ENCODE measurements at regions not wholly inside any gene's neighbourhood (a gene's known extent, or its start where the extent isn't known, plus 50 kb on each side); places are given as distances from the start of the nearest gene placed in this dataset.

DNA sequence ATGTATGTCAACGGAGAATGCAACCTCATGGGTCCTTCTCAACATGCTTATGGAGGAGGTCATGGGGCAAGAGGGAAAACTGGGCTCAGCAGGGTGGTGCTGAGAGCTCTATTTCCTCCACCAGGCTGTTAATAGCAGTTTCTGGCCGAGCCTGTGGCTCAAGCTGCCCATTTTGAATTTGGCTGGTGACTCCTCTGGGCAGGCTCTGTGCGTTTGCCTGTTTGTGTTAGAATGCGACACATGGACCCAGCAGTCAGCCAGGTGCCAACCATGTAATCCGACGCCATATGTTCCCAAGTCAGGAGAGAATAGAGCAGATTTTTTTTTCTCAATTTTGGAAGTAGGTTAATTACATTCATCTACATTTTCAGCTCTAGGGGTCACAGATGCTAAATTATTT is 387.7 kb upstream of the CLINT1 start:
- TF ChIP-seq SPI1 (IDR thresholded peaks at IDR 0.05; ENCODE audit: borderline replicate concordance, low read depth), result no peak
- TF ChIP-seq, protein P1, sequence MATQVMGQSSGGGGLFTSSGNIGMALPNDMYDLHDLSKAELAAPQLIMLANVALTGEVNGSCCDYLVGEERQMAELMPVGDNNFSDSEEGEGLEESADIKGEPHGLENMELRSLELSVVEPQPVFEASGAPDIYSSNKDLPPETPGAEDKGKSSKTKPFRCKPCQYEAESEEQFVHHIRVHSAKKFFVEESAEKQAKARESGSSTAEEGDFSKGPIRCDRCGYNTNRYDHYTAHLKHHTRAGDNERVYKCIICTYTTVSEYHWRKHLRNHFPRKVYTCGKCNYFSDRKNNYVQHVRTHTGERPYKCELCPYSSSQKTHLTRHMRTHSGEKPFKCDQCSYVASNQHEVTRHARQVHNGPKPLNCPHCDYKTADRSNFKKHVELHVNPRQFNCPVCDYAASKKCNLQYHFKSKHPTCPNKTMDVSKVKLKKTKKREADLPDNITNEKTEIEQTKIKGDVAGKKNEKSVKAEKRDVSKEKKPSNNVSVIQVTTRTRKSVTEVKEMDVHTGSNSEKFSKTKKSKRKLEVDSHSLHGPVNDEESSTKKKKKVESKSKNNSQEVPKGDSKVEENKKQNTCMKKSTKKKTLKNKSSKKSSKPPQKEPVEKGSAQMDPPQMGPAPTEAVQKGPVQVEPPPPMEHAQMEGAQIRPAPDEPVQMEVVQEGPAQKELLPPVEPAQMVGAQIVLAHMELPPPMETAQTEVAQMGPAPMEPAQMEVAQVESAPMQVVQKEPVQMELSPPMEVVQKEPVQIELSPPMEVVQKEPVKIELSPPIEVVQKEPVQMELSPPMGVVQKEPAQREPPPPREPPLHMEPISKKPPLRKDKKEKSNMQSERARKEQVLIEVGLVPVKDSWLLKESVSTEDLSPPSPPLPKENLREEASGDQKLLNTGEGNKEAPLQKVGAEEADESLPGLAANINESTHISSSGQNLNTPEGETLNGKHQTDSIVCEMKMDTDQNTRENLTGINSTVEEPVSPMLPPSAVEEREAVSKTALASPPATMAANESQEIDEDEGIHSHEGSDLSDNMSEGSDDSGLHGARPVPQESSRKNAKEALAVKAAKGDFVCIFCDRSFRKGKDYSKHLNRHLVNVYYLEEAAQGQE (IDR thresholded peaks at IDR 0.05; ENCODE audit: insufficient replicate concordance, low read depth), result no peak
- TF ChIP-seq POLR2AphosphoS5 (IDR thresholded peaks at IDR 0.05; ENCODE audit: low read depth), result no peak
- TF ChIP-seq, protein P2, sequence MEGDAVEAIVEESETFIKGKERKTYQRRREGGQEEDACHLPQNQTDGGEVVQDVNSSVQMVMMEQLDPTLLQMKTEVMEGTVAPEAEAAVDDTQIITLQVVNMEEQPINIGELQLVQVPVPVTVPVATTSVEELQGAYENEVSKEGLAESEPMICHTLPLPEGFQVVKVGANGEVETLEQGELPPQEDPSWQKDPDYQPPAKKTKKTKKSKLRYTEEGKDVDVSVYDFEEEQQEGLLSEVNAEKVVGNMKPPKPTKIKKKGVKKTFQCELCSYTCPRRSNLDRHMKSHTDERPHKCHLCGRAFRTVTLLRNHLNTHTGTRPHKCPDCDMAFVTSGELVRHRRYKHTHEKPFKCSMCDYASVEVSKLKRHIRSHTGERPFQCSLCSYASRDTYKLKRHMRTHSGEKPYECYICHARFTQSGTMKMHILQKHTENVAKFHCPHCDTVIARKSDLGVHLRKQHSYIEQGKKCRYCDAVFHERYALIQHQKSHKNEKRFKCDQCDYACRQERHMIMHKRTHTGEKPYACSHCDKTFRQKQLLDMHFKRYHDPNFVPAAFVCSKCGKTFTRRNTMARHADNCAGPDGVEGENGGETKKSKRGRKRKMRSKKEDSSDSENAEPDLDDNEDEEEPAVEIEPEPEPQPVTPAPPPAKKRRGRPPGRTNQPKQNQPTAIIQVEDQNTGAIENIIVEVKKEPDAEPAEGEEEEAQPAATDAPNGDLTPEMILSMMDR (IDR thresholded peaks at IDR 0.05; ENCODE audit: insufficient read depth, low read length), result no peak
- TF ChIP-seq GABPA (IDR thresholded peaks at IDR 0.05; ENCODE audit: low read depth), result no peak
- H3K4me3 ChIP-seq (replicated peaks; ENCODE audit: insufficient read depth, low read length), result no peak overlapping the region
- no peak for DNase-seq (ENCODE audit: low read depth in 1 of 2, low spot score in 1 of 2)
- H3K27me3 ChIP-seq (ENCODE audit: insufficient read depth, poor library complexity, severe bottlenecking), result no peaks in the 10 kb centered on the region
- H3K27ac ChIP-seq (replicated peaks), result no peak overlapping the region

DNA sequence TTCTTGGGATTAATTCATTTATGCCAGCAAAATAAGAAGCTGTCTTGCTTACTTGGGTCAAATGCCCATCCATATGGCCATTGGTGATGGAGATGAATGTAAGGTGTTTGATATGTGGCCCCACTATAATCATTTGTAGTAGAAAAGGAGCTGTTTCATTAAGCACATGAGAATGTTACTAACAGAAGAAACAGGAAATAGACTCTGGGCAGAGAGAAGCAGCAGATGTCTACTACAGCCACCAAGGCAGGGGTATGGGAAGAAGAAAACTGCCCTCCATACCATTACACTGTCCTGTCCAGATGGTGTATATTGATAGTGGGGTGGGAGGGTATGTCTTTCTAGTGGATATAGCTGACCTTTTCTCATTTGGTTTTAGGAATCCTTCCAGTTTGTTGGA is 386.6 kb upstream of the CLINT1 start:
- no peaks in the 10 kb centered on the region for H3K27me3 ChIP-seq (ENCODE audit: insufficient read depth, poor library complexity, severe bottlenecking)
- H3K27ac ChIP-seq (replicated peaks), result no peak overlapping the region
- no peak for DNase-seq (ENCODE audit: low read depth in 1 of 2, low spot score in 1 of 2)
- TF ChIP-seq, protein P1 (IDR thresholded peaks at IDR 0.05; ENCODE audit: insufficient replicate concordance, low read depth), result no peak
- TF ChIP-seq POLR2AphosphoS5 (IDR thresholded peaks at IDR 0.05; ENCODE audit: low read depth) (no peak), SPI1 (IDR thresholded peaks at IDR 0.05; ENCODE audit: borderline replicate concordance, low read depth) (no peak), GABPA (IDR thresholded peaks at IDR 0.05; ENCODE audit: low read depth) (no peak)
- TF ChIP-seq, protein P2 (IDR thresholded peaks at IDR 0.05; ENCODE audit: insufficient read depth, low read length), result no peak
- H3K4me3 ChIP-seq (replicated peaks; ENCODE audit: insufficient read depth, low read length), result no peak overlapping the region

DNA sequence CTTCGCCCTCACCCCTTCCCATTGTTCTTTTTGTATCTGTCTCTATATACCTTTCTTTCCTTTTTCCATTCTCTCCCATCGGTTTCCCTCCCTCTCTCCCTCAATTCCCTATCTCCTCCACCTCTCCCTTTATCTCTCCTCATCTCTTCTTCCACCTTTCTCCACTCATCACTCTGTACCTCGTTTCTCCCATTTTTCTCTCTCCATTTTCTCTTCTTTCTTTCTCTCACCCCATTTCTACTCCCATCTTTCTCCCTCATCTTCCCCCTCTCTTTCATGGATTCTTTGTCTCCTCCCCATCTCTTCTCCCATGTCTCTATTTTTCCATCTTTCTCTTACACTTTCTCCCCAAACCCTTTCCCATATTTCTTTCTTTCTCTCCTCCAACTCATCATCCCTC is 385.9 kb upstream of the CLINT1 start:
- H3K4me3 ChIP-seq (replicated peaks; ENCODE audit: insufficient read depth, low read length), result no peak overlapping the region
- H3K27ac ChIP-seq (replicated peaks), result no peak overlapping the region
- no peak for TF ChIP-seq GABPA (IDR thresholded peaks at IDR 0.05; ENCODE audit: low read depth)
- TF ChIP-seq, protein P1 (IDR thresholded peaks at IDR 0.05; ENCODE audit: insufficient replicate concordance, low read depth), result no peak
- TF ChIP-seq SPI1 (IDR thresholded peaks at IDR 0.05; ENCODE audit: borderline replicate concordance, low read depth), result no peak
- no peak for TF ChIP-seq POLR2AphosphoS5 (IDR thresholded peaks at IDR 0.05; ENCODE audit: low read depth)
- TF ChIP-seq, protein P2 (IDR thresholded peaks at IDR 0.05; ENCODE audit: insufficient read depth, low read length), result no peak
- no peak for DNase-seq (ENCODE audit: low read depth in 1 of 2, low spot score in 1 of 2)
- no peaks in the 10 kb centered on the region for H3K27me3 ChIP-seq (ENCODE audit: insufficient read depth, poor library complexity, severe bottlenecking)

Data from HL-60 (cell line).